Neural progenitor cell (in vitro differentiated cells): ENCODE measurements at regions not wholly inside any gene's neighbourhood (a gene's known extent, or its start where the extent isn't known, plus 50 kb on each side); places are given as distances from the start of the nearest gene placed in this dataset.

Source experiments
- EZH2 ChIP-seq: fragments of 200-600 bp; sonication (generic); IDR thresholded peaks from 2 replicates; pipeline ENCODE4 v1.6.1; 2017; ENCODE audit warnings: antibody characterized with exemption, mild to moderate bottlenecking, moderate library complexity
- EZH2phosphoT487 ChIP-seq: fragments of 200-600 bp; sonication (generic); IDR thresholded peaks from 2 replicates; pipeline ENCODE4 v1.6.1; 2017; ENCODE audit warnings: antibody characterized with exemption
- TF ChIP-seq, protein P1 (sequence below): fragments of 200-600 bp; sonication (generic); IDR thresholded peaks from 2 replicates; pipeline ENCODE4 v1.5.1; 2017; ENCODE audit warnings: antibody characterized with exemption, mild to moderate bottlenecking

DNA sequence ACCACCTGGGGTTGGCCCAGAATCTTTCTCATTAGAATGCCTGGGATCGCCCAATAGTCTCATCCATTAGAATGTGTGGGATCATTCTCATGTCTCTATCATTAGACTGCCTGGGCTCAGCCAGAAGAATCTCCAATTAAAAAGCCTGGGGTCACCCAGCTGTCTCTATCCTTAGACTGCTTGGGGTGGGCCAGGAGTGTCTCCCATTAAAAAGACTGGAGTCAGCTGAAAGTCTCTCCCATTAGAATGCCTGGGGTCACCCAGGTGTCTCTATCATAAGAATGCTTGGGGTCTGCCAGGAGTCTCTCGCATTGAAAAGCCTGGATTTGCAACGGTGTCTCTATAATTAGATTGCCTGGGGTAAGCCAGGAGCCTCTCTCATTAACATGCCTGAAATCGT lies 2225.7 kb downstream of the TP53TG3F start:
- TF ChIP-seq, protein P1, sequence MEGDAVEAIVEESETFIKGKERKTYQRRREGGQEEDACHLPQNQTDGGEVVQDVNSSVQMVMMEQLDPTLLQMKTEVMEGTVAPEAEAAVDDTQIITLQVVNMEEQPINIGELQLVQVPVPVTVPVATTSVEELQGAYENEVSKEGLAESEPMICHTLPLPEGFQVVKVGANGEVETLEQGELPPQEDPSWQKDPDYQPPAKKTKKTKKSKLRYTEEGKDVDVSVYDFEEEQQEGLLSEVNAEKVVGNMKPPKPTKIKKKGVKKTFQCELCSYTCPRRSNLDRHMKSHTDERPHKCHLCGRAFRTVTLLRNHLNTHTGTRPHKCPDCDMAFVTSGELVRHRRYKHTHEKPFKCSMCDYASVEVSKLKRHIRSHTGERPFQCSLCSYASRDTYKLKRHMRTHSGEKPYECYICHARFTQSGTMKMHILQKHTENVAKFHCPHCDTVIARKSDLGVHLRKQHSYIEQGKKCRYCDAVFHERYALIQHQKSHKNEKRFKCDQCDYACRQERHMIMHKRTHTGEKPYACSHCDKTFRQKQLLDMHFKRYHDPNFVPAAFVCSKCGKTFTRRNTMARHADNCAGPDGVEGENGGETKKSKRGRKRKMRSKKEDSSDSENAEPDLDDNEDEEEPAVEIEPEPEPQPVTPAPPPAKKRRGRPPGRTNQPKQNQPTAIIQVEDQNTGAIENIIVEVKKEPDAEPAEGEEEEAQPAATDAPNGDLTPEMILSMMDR, result no peak
- no peak for TF ChIP-seq EZH2
- TF ChIP-seq EZH2phosphoT487, result no peak
